Hepatocyte (in vitro differentiated cells): ENCODE measurements at regions not wholly inside any gene's neighbourhood (a gene's known extent, or its start where the extent isn't known, plus 50 kb on each side); places are given as distances from the start of the nearest gene placed in this dataset.

Source experiments
- CTCF ChIP-seq: fragments of 200-600 bp; sonication (generic); IDR thresholded peaks from 2 replicates; pipeline ENCODE4 v1.5.1; 2016; ENCODE audit warnings: antibody characterized with exemption, mild to moderate bottlenecking; ENCODE audit not compliant: poor library complexity
- EZH2 ChIP-seq: fragments of 200-600 bp; sonication (generic); IDR thresholded peaks from 2 replicates; pipeline ENCODE4 v1.6.1; 2016; ENCODE audit warnings: antibody characterized with exemption, mild to moderate bottlenecking, borderline replicate concordance
- EZH2phosphoT487 ChIP-seq: fragments of 200-600 bp; sonication (generic); IDR thresholded peaks from one replicate; pipeline ENCODE4 v1.6.1; 2018; ENCODE audit warnings: antibody characterized with exemption, mild to moderate bottlenecking, low read depth, moderate library complexity; ENCODE audit not compliant: unreplicated experiment, severe bottlenecking

GRCh38 chr3:80898211-80898610, 863.2 kb downstream of the GBE1 start:
- TF ChIP-seq EZH2 (no peak), CTCF (no peak), EZH2phosphoT487 (no peak)
